Stomach (tissue), 4 donors: ENCODE measurements at regions not wholly inside any gene's neighbourhood (a gene's known extent, or its start where the extent isn't known, plus 50 kb on each side); places are given as distances from the start of the nearest gene placed in this dataset.

Experiments
- EP300 ChIP-seq: sonication (generic); formaldehyde crosslinking; IDR thresholded peaks from one replicate; pipeline ENCODE4 v1.6.1; 2017; ENCODE audit warnings: antibody characterized with exemption
- POLR2A ChIP-seq, 4 donors: fragments of 450-650 bp; IDR thresholded peaks; one replicate each; pipeline ENCODE4 v1.6.1; 2016; ENCODE audit warnings: antibody characterized with exemption in 4 of 4, control low read depth in 2 of 4, mild to moderate bottlenecking in 1 of 4, moderate library complexity in 1 of 4
- POLR2AphosphoS5 ChIP-seq, 3 donors: sonication (generic); formaldehyde crosslinking; IDR thresholded peaks; one replicate each; pipeline ENCODE4 v1.6.1; 2016; ENCODE audit warnings: antibody characterized with exemption in 3 of 3
- TF ChIP-seq, protein P1 (sequence below), 7 experiments: fragments of 450-650 bp in 4 of 7; fragments of 200-600 bp in 3 of 7; sonication (generic) in 3 of 7; IDR thresholded peaks; one replicate each; pipeline ENCODE4 v1.5.1; 2016 to 2019; ENCODE audit warnings: antibody characterized with exemption in 7 of 7, control low read depth in 2 of 7, mild to moderate bottlenecking in 1 of 7

DNA sequence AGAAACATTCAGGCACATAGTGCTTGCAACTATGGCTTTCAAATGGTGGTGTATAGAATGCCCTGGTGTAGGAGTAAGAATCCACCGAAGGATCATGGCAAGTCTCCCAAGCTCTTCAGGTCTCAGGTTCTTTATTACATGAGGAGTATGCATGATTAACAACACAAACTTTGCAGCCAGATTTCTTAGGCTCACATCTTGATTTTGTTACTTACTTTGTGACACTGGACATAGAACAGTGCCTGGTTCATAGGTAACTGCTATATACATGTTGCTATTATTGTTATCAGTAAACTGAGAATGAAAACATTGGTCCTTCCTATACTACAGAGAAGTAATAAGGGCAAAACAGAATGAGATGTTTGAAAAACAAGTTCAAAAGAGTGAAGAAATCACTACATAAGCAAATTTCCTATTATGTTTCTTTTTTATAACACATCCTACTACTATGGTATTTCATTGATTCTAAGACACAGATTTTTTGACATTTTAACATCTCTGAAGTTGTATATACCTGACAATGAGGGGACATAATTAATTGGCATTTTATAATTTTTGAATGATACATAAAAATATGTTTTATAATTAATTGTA lies 284.9 kb downstream of the C1D start:
- TF ChIP-seq POLR2A (IDR thresholded peaks at IDR 0.05): no peak
- TF ChIP-seq POLR2AphosphoS5 (IDR thresholded peaks at IDR 0.05): no peak
- TF ChIP-seq, protein P1, sequence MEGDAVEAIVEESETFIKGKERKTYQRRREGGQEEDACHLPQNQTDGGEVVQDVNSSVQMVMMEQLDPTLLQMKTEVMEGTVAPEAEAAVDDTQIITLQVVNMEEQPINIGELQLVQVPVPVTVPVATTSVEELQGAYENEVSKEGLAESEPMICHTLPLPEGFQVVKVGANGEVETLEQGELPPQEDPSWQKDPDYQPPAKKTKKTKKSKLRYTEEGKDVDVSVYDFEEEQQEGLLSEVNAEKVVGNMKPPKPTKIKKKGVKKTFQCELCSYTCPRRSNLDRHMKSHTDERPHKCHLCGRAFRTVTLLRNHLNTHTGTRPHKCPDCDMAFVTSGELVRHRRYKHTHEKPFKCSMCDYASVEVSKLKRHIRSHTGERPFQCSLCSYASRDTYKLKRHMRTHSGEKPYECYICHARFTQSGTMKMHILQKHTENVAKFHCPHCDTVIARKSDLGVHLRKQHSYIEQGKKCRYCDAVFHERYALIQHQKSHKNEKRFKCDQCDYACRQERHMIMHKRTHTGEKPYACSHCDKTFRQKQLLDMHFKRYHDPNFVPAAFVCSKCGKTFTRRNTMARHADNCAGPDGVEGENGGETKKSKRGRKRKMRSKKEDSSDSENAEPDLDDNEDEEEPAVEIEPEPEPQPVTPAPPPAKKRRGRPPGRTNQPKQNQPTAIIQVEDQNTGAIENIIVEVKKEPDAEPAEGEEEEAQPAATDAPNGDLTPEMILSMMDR (IDR thresholded peaks at IDR 0.05): no peak
- no peak for TF ChIP-seq EP300
